ENCODE measurements at regions not wholly inside any gene's neighbourhood (a gene's known extent, or its start where the extent isn't known, plus 50 kb on each side); places are given as distances from the start of the nearest gene placed in this dataset.

DNA sequence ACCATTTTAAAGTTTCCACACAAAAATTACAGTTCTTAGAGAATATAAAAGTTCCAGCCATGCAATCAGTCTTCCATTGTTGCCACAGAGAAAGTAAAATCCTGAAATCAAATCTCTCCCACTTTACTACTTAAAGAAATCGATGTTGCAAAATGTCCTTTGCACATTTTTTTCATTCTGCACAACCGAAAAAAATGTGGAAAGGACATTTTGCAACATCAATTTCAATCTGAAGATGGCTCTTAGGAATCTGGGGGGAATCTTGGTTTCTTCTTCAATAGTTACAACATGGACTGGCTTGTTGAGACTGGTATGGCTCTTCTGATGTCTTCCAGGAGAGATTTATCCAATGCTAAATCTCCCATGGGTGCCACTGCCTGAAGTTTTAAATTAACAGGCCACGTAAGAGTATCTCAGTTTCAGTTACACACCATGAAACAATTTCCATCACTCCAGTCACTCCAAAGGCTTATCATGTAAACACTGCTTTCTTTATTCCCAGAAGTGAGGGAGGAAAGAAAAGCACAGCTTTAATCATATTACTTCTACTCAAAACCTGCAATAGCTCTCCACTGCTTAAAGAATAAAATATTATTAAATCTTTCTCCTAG lies 55.8 kb upstream of the CTNNB1 start:
- WGBS, 2 experiments (ENCODE audit: extremely low coverage in 1 of 2, insufficient coverage in 1 of 2, insufficient read length in 1 of 2, insufficient replicate concordance in 2 of 2, low coverage in 1 of 2, low lambda C conversion rate in 2 of 2, missing lambda C conversion rate in 1 of 2): 89% methylated on average over 3 of the region's 3 CpGs; no CpG with 5 or more reads in 1 of the 2 experiments
- CTCF ChIA-PET (ENCODE audit: partially characterized antibody): interaction anchor here (0.6 to 1.5 kb wide), 3 partner anchors 18 to 501 kb away, joined by 3 to 4 read pairs (median 3); no protein-coding TSS in a partner anchor
- TF ChIP-seq CREB1 (IDR thresholded peaks at IDR 0.05): no peak
- TF ChIP-seq BCL11A (IDR thresholded peaks at IDR 0.05; ENCODE audit: low read depth in 2 of 2, low read length in 2 of 2): no peak
- TF ChIP-seq RFX5 (IDR thresholded peaks at IDR 0.05; ENCODE audit: borderline replicate concordance, low read depth, low read length): no peak
- no peak for TF ChIP-seq EGR1 (IDR thresholded peaks at IDR 0.05; ENCODE audit: borderline replicate concordance, low read depth, low read length)
- no peak for TF ChIP-seq SRF (IDR thresholded peaks at IDR 0.05; ENCODE audit: low read depth, low read length)
- TF ChIP-seq MAFK (IDR thresholded peaks at IDR 0.05; ENCODE audit: low read depth, low read length): no peak
- TF ChIP-seq KDM4A (IDR thresholded peaks at IDR 0.05; ENCODE audit: low read depth, low read length, severe bottlenecking): no peak
- no peak for TF ChIP-seq USF2 (IDR thresholded peaks at IDR 0.05; ENCODE audit: low read length)
- no peak for TF ChIP-seq CBX5 (IDR thresholded peaks at IDR 0.05; ENCODE audit: low read depth, low read length)
- no peak for TF ChIP-seq BRCA1 (IDR thresholded peaks at IDR 0.05; ENCODE audit: low read depth, low read length)
- no peak for TF ChIP-seq SP4 (IDR thresholded peaks at IDR 0.05; ENCODE audit: low read length)
- H3K18ac ChIP-seq (ENCODE audit: extremely low read depth, low read length): no peak overlapping the region
- DNase-seq (ENCODE audit: low read depth in 1 of 2, low spot score in 2 of 2) (no peak), FAIRE-seq (no peak)
- no peak overlapping the region for H3K9ac ChIP-seq (replicated peaks in 1 of 4; ENCODE audit: extremely low read depth in 1 of 4, low read depth in 3 of 4, low read length in 3 of 4)
- H2BK5ac ChIP-seq (ENCODE audit: low read depth, low read length): no peak overlapping the region
- H3K14ac ChIP-seq (ENCODE audit: insufficient read length): no peak overlapping the region
- no peak overlapping the region for H2BK120ac ChIP-seq (replicated peaks; ENCODE audit: low read depth, low read length)
- no peak overlapping the region for H3K27ac ChIP-seq (ENCODE audit: low read depth, low read length)
- no peak overlapping the region for H3K23ac ChIP-seq (ENCODE audit: insufficient read length)
- H3K23me2 ChIP-seq (ENCODE audit: low read depth, low read length): no peaks in the 10 kb centered on the region; the same call in 1 of the 2 replicates
- no peak overlapping the region for H3K4ac ChIP-seq (replicated peaks; ENCODE audit: insufficient read length, low read depth, low read length)
- no peaks in the 10 kb centered on the region for H3K79me1 ChIP-seq (ENCODE audit: low read depth, low read length)
- peaks cover 0 to 3% of the 10 kb centered on the region in 2 experiments; a peak in 2 of 4 replicates for H3K9me3 ChIP-seq (ENCODE audit: insufficient read depth in 2 of 2, low read depth in 1 of 2, low read length in 1 of 2)
- H4K91ac ChIP-seq (replicated peaks; ENCODE audit: insufficient read length, low read length): no peak overlapping the region
- POLR2A ChIA-PET (ENCODE audit: partially characterized antibody): no interaction called here
- no peak overlapping the region for H2AK5ac ChIP-seq (ENCODE audit: low read depth, low read length)
- H3K27me3 ChIP-seq (replicated peaks in 1 of 4; ENCODE audit: control insufficient read depth in 3 of 4, extremely low read depth in 1 of 4, insufficient read depth in 3 of 4, low read length in 3 of 4): no peaks in the 10 kb centered on the region
- no peak overlapping the region for H2BK12ac ChIP-seq (ENCODE audit: low read depth, low read length)
- no peaks in the 10 kb centered on the region for H3K4me1 ChIP-seq (replicated peaks in 1 of 4; ENCODE audit: control insufficient read depth in 3 of 4, insufficient read depth in 4 of 4, low read length in 3 of 4)
- no peak overlapping the region for H4K5ac ChIP-seq (ENCODE audit: insufficient read length, low read depth, low read length)
- H2BK15ac ChIP-seq (ENCODE audit: low read length): no peak overlapping the region
- H3K4me2 ChIP-seq (ENCODE audit: insufficient read depth in 1 of 2, low read depth in 2 of 2, low read length in 2 of 2): no peak overlapping the region
- H3K79me2 ChIP-seq (ENCODE audit: control insufficient read depth in 1 of 2, insufficient read depth in 2 of 2, low read length in 2 of 2): no peaks in the 10 kb centered on the region
- no peak overlapping the region for H3K56ac ChIP-seq (replicated peaks; ENCODE audit: insufficient read length, low read depth, low read length)
- H3K36me3 ChIP-seq (ENCODE audit: control insufficient read depth in 2 of 4, insufficient read depth in 4 of 4, low read length in 3 of 4): no peaks in the 10 kb centered on the region
- H4K8ac ChIP-seq (ENCODE audit: extremely low read depth, insufficient read depth, low read length): no peak overlapping the region
- H2BK20ac ChIP-seq (ENCODE audit: low read length): no peak overlapping the region
- no peak overlapping the region for H3K4me3 ChIP-seq (ENCODE audit: extremely low read depth in 1 of 4, insufficient read depth in 2 of 4, low read depth in 3 of 4, low read length in 4 of 4)
- no peaks in the 10 kb centered on the region for H4K20me1 ChIP-seq (replicated peaks in 1 of 2; ENCODE audit: control insufficient read depth in 1 of 2, insufficient read depth in 2 of 2, low read length in 2 of 2)
- no peak overlapping the region for H2AFZ ChIP-seq (ENCODE audit: low read length)
